ENCODE measurements at regions not wholly inside any gene's neighbourhood (a gene's known extent, or its start where the extent isn't known, plus 50 kb on each side); places are given as distances from the start of the nearest gene placed in this dataset.
"Not testable (repeated sequence)": the region's sequence is repeated elsewhere in the genome, so short reads cannot be mapped to it uniquely, and the experiment has no call there.

DNA sequence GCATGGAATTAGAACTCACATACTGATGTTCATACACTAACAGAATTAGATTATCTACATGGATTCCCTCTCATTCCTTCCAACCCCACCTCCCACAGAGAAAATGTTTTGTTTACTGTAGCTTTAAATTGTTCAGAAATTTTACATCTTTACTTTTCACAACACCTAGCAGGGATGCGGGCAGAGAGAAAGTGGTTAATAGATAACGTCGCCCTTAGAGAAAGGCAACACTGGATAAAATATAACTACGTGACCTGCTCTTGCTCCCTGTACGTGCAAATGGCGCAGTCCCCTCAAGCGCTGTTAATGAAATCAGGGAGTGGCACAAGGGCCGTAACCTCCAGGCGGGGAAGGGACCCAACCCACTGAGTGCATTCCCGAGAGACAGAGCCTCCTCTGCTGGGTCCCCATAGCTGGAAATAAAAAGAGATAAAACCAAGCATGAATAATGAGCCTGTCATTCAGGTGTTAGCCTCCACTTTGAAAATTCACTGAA is 125.3 kb upstream of the DAPK1 start:
- no peak for DNase-seq (ENCODE audit: low spot score)

DNA sequence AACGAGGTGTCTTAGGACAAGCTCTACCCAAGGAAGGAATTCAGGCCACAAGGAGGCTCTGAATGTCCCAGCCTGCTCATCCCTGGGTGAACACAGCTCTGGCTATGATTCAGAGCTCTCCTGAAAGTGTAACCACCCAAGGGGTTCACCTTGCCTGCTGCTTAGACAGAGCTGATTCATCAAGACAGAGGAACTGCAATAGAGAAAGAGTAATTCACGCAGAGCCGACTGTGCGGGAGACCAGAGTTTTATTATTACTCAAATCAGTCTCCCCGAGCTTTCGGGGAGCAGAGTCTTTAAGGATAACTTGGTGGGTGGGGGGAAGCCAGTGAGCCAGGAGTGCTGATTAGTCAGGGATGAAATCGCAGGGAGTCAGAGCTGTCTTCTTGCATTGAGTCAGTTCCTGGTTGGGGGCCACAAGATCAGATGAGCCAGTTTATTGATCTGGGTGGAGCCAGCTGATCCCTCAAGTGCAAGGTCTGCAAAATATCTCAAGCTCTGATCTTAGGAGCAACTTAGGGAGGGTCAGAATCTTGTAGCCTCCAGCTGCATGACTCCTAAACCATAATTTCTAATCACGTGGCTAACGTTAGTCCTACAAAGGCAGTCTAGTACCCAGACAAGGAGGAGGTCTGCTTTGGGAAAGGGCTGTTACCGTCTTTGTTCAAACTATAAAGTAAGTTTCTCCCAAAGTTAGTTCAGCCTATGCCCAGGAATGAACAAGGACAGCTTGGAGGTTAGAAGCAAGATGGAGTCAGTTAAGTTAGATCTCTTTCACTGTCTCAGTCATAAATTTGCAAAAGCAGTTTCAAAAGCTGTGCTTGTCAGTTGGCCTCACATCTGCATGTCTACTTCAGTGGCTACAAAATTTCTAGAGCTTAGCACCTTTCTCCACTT is 123.4 kb upstream of the DAPK1 start:
- peak; percentile 88 for DNase-seq (ENCODE audit: low spot score)

DNA sequence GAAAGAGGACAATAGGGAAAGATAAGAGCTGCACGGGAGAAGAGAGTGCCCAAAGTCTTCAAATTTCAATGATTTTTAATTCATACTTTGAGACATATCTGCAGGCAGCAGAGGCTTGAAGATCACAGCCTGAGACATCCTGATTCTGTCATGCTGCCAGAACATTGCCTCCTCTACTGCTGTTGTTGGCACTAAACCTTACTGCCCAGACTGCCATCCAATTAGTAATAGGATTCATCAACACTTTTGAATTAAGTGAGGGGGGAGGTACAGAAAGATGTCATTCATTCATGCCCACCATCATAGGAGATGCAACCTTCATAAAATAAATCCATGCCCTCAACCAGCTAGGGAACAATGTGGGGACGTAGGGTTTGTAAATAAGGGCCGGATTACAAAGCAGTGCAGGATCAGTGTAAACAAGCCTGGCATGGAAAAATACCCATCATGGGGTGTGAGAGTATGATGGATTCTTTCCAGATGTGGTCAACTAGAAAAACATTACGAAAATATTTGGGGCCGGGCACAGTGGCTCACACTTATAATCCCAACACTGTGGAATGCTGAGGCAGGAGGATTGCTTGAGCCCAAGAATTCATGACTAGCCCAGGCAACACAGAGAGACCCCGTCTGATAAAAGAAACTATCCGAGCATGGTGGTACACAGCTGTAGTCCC is 122.1 kb upstream of the DAPK1 start:
- peak; percentile 90 for DNase-seq (ENCODE audit: low spot score)

DNA sequence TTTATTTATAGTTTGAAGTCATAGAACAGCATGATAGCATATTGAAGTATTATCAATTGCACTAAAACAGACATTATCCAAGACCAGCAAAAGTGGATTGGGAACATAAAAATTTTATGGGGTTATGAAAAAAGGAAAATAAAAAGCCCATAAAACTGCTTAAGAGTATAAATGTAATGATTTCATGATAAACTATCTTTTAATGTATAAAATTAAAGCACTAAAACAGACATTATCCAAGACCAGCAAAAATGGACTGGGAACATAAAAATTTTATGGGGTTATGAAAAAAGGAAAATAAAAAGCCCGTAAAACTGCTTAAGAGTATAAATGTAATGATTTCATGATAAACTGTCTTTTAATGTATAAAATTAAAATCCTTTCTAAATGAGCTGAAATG is 119.0 kb upstream of the DAPK1 start:
- DNase-seq (ENCODE audit: low spot score) = no peak

DNA sequence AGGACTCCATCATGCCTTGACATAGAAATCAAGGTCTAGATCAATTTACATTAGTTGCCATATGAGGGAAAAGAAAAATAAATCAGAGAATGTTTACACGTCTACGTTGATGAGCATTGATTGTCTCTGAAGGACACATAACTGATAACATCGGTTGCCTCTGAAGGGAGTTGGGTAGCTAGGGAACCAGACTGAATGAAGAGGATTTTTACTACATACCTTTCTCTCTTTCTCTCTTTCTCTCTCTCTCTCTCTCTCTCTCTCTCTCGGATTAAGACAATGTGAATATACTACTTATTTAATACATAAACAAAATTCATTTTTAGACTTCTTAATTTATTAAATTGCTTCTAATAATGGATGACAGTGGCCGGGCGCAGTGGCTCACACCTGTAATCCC is 118.4 kb upstream of the DAPK1 start:
- no peak for DNase-seq (ENCODE audit: low spot score)

DNA sequence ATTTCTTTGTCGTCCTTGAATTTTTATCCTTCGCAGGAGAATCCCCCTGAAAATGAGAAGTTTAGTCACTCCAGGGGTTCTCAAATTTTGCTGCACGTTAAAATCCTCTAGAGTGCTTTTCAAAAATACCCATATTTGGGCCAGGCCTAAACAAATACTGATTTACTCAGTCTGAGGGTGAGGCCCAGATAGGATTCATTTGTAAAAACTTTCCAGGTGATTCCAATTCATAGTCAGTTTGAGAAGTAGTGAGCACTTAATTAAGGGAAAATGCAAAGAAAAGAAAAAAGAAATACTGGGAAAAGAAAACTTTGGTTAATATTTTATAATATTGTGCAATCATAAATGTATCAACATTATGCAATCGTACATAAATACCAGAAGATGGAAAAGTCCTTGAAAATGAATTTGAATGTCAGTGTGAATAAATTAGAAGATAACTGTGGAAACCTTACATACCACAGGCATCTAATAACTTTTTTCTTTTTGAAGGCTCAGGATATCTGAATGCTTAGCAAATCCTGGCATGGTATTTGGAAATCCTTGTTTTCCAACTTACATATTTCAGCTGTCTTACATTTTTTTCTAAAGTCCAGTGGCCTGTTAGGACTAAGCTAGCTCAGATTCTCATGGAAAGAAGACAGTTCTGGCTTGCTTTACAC is 116.5 kb upstream of the DAPK1 start:
- DNase-seq (ENCODE audit: low spot score) = peak; percentile 54

DNA sequence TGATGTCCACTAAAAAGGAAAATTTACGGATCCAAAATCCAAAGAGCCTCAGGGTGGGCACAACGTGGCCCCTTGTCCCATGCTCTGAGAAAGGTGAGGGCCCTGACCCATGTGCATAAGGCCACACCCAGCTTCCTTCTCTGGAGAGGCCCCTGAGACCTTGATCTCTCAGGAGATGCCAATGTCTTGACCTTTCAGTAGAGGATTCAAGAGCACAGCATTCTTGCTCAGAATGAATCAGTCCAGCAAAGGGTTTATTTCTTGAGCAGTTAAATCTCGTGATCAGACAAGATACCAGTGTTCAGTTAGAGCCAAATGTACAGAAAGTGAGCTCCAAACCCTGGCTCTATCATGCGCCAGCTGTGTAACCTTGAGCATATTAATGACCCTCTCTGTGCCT is 115.9 kb upstream of the DAPK1 start:
- no peak for DNase-seq (ENCODE audit: low spot score)

DNA sequence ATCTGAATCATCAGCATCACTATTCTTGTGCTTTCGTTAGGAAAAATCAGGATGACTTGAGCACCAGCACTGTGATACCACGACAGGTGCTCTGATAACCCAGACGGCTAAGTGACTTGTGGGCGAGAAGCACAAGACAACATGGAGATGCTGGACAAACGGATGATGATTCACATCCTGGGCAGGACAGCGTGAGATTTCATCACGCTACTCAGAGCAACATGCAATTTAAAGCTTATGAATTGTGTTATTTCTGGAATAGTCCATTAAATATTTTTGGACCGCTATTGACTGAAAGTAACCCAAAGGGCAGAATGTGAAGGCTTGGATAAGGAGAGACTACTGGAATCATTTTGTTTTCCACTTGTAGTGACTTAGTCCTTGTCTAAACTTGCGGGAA is 114.8 kb upstream of the DAPK1 start:
- peak; percentile 90 for DNase-seq (ENCODE audit: low spot score)

DNA sequence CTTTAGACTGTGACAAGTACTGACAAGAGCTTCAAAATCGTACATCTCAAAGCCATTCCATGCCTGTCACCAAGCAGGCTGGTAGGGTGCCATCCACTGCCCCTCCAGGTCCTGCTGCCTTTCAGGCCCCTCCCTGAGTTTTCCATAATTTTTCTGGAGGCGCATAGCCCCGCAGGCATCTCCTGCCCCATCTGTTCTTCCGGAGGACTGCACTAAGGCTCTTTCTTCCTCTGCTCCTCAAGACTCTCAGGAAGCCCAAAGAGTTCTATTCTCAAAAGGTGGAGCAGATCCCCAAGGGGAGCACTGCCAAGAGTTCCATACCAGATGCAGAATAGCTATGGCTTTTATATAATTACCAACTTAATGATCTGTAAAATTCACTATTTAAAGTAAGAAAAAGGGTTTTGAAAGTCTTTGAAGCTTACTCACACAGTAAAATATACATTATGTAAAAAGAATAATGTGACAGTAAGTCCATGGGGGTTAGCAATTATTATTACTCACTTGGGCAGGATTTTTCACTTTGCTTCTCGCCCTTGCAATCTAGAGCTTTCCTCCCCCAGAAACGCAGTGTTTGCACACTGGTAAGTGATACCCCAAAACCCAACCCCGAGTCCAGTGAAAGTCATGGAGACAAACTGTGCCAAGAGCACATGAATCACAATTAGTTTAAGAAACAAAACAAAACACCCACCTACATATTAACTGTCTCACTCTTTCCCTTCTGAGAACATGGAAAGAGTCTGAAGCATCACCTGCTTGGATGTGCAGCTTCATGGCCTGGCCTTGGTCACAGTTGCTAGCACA is 114.1 kb upstream of the DAPK1 start:
- no peak for DNase-seq (ENCODE audit: low spot score)

DNA sequence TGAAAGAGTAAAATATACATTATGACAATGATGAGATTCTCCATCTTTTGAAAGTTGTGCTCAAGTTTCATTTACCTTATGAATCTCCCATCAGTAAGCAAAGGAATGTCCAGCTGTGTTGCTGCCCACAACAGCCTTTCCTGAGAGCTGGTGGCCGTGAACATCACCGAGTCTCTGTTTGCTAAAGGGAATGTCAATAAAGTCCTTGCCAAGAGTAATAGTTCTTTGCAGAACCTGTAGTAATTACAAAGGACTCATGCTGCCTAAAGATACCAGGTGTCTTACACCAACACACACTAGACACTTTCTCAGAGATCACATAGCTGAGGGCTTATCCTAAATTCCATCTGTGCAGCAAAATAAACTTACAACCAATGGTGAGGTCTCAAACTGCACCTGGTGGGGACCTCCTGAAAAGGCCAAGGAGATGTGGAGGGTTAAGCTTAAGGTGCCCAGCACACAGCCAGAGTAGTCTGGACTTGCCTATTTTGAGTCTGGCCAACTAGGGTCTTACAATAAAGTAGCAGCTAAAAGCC is 111.1 kb upstream of the DAPK1 start:
- no peak for DNase-seq (ENCODE audit: low spot score)

DNA sequence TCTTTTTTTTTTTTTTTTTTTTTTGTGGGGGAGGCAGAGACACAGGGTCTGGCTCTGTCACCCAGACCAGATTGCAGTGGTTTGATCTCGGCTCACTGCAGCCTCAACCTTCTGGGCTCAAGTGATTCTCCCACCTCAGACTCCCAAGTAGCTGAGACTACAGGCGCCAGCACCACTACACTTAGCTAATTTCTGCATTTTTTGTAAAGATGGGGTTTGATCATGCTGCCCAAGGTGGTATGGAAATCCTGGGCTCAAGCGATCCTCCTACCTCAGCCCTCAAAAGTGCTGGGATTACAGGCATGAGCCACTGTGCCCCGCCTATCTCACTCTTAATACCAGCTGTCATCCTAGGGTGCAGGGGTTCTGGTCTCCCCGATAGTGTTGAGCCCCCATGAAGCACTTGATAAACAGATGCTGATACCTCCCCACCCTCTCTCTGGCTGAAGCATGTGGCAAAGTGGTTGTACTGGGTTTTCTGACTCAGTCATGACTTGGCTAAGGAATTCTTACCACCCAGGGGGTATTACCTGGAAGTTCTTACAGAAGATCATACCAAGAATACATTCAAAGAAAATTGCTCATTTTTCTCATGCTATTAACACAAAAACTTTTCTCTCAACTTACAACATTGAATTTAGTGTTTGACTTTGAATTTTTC is 110.2 kb upstream of the DAPK1 start:
- DNase-seq (ENCODE audit: low spot score) = peak; percentile 48

DNA sequence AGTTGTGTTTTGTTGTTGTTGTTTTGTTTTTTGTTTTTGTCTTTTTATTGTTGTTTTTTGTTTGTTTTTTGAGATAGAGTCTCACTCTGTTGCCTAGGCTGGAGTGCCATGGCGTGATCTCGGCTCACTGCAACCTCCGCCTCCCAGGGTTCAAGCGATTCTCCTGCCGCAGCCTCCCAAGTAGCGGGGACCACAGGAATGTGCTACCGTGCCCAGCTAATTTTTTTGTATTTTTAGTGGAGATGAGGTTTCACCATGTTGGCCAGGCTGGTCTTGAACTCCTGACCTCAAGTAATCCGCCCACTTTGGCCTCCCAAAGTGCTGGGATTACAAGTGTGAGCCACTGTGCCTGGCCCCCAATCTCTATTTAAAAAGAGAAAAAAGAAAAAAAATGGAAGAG is 109.0 kb upstream of the DAPK1 start:
- not testable (repeated sequence) for DNase-seq (ENCODE audit: low spot score)

DNA sequence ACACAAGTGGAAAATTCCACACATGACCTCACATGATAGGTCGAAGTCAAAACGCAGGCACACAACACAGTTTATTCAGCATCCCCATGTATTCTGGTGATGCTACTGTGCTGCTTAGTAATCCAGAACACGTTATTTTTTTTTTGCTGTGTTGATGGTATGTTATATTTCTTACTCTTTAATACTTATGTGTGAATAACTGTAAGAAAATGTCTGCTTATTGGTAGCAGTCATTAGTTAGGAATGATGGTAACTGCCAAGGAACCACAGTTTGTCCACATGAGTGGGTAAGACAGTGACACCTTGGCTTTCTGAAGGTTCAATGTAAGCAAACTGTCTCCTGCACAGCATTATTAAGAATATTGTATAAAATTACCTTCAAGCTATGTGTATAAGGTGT is 107.7 kb upstream of the DAPK1 start:
- no peak for DNase-seq (ENCODE audit: low spot score)

DNA sequence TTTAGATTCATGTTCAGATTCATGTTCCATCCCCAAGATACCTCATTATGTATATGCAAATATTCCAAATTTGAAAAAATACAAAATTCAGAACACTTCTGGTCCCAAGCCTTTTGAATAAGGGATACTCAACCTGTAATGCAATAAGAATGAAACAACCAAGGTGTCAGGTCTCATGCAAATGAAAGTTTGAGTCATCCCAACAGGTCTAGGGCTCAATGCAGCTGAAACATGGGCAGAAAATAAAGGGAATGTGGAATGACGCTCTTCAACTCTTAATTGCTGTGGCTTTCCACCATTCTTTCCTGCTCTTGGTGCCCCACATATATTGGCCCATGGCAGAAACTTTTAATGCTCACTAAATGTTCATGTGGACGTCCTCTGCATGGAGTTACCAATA is 107.3 kb upstream of the DAPK1 start:
- no peak for DNase-seq (ENCODE audit: low spot score)

DNA sequence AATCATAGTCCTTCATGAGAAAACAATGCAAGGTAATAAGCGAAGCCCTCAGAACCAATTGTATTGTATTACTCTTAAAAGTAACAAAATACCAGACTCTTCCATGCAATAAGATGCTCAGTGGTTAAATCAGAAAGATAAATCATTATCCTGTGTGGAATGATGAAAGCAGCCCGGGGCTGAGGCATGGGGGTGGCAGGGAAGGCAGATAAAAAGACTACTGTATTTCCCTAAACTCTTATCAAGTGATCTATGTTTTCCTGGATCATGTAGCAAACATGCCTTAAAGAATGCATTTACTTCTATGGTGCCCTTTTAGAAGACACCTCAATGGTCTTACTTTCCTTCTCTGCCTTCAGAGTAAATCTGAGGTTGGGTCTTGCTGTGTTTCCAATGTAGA is 105.6 kb upstream of the DAPK1 start:
- DNase-seq (ENCODE audit: low spot score) = no peak

DNA sequence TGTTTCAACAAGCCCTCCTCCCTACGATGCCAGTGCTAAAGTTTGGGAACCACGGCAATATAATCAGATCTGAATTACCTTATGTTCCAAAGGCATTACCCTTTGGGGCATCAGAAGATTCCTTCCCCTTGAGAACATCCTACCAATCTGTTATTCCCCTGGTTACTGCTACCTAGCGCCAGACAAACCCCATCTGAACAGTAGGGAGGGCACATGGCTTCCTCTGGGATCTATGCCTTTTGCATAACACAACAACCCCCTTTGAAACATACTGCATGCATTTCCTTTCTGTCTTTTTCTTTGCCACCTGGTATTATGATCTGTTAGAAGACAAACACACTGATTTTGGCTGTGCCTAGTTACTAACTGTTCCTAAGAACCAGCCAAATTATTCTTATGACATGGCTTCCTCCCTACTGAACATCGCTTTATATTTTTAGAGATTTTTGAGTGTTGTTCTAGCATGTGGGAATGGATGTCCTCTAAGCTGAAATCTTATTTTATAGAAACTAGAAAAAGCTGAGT is 103.9 kb upstream of the DAPK1 start:
- no peak for DNase-seq (ENCODE audit: low spot score)

DNA sequence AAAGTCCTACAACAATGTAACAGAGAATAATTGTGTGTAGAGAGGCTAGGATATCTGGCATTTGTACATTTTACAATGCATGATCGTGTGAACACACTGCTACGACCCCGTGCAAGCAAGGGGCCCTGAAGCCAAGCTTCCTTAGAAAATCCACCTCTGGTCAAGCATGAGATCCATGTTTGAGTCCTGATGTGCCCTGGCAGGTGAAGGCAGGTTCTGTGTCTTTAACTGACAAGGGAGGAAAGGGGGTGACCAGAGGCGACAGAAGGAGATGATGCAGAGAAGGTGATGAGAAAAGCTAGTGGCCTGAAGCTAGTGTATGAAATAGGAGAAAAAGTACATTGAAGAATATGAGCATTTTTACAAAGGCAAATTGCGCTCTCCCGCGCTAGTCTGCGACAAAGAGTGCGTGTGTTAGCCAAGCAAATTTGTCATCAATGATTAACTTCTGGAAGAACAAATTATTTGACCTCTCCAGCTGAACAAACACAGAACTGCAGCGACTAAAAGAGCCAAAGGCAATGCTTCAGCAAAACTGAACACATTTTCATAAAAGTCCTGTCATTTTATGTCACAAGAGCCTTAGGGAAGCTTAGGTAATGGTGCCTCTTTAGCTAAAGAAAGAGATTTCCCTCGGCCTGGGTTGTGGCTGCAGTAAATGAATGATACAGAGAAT is 101.7 kb upstream of the DAPK1 start:
- no peak for DNase-seq (ENCODE audit: low spot score)

DNA sequence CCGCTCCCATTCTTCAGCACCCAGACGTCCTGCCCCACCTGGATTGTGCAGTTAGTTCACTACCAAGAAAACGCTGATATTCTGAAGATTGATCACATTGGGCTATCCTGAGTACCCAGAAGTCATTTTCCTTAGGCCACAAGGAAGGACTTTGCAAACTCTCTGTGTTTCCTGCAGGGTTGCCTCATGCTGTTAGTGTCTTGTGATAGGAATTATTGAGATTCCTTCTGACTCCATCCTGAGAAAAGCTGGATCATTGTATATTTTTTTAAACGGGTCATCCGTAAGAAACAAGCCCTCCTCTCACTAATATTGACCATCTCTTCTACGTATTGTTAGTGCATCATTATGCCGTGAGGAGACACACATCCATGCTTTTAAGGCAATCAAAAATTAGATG is 96.0 kb upstream of the DAPK1 start:
- no peak for DNase-seq (ENCODE audit: low spot score)

DNA sequence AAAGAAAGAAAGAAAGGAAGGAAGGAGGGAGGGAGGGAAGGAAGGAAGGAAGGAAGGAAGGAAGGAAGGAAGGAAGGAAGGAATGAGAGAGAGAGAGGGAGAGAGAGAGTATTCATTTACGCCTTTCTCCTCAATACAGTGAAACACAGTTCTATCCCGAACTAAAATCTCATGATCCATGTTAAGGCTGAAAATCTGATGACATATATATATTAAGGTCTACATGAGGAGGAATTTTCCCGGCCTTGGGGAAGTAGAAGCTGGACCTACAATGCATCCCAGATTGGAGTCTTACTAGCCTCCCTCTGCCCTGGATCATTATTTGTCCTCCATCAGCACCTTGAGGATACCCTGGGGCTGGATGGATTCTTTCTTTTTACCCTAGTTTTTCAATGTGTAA is 95.1 kb upstream of the DAPK1 start:
- DNase-seq (ENCODE audit: low spot score) = no peak
